HepG2 (cell line): ENCODE measurements at regions not wholly inside any gene's neighbourhood (a gene's known extent, or its start where the extent isn't known, plus 50 kb on each side); places are given as distances from the start of the nearest gene placed in this dataset.
A peak's percentile ranks its signal among the peaks of the same experiment; 100 is the strongest.

Experiments used
- ATAC-seq: fragments of 200-7000 bp; cut with Tn5 transposase; 3 replicates; pipeline ENCODE4 v1.9.1; 2020; ENCODE audit warnings: mild to moderate bottlenecking, moderate library complexity
- BruUV-seq: library from RNA; stranded (reverse); fragments of 400-500 nt; replicated peaks from 2 replicates; lab custom pipeline; 2021; lab: Mats Ljungman, UMichigan
- CTCF ChIA-PET: fragments of 300-600 bp; formaldehyde crosslinking; extraction: SDS; loops from one replicate; lab custom pipeline; 2021; ENCODE audit warnings: low total read pairs, inconsistent platforms, low intra/inter-chr PET ratio; lab: Yijun Ruan, JAX
- POLR2A ChIA-PET: fragments of 350-600 bp; sonication (Branson Sonifier 250); formaldehyde crosslinking; loops from one replicate; lab custom pipeline; 2020; ENCODE audit warnings: antibody characterized with exemption, inconsistent platforms; lab: Yijun Ruan, JAX
- DNase-seq: peaks from one replicate; pipeline ENCODE4 v3.0.0-alpha.2; 2015; ENCODE audit warnings: low spot score
- FAIRE-seq: peaks from 3 replicates; lab custom pipeline; 2011; peaks lifted over from hg19 to GRCh38; lab: Jason Lieb, UNC
- H2AFZ ChIP-seq: one replicate; pipeline ENCODE4 v1.6.1; 2011; ENCODE audit warnings: low read length, inconsistent platforms
- H3K27ac ChIP-seq: fragments of 300-600 bp; 3 replicates; pipeline ENCODE4 v1.8.0; 2011; ENCODE audit warnings: mixed run types, mild to moderate bottlenecking, mixed read lengths, low read length, inconsistent platforms; ENCODE audit not compliant: insufficient read depth; ENCODE audit errors: extremely low read length
- H3K27me3 ChIP-seq, 2 experiments: fragments of 200-600 bp in 1 of 2; 2 replicates in 1 of 2; 3 replicates in 1 of 2; pipeline versions ENCODE4 v1.6.0 to v1.8.0; 2011; ENCODE audit warnings: low read length in 2 of 2, mild to moderate bottlenecking in 2 of 2, moderate library complexity in 2 of 2, inconsistent platforms in 1 of 2; ENCODE audit not compliant: insufficient read depth in 2 of 2, control insufficient read depth in 1 of 2
- H3K36me3 ChIP-seq, 2 experiments: fragments of 200-600 bp in 1 of 2; replicated peaks in 1 of 2; 2 replicates in 1 of 2; 3 replicates in 1 of 2; pipeline versions ENCODE4 v1.5.1 to v1.8.0; 2011; ENCODE audit warnings: low read length in 2 of 2, inconsistent platforms in 1 of 2; ENCODE audit not compliant: insufficient read depth in 2 of 2, control insufficient read depth in 1 of 2
- H3K4me1 ChIP-seq: 2 replicates; pipeline ENCODE4 v1.5.1; 2012; ENCODE audit warnings: low read length, inconsistent platforms; ENCODE audit not compliant: insufficient read depth
- H3K4me2 ChIP-seq: 2 replicates; pipeline ENCODE4 v1.6.0; 2011; ENCODE audit warnings: low read depth, low read length, inconsistent platforms
- H3K4me3 ChIP-seq, 3 experiments: fragments of 200-600 bp in 1 of 3; sonication (generic), shearing (Covaris generic) in 1 of 3; replicated peaks in 1 of 3; 2 replicates each; pipeline ENCODE4 v1.5.1; 2011 to 2016; ENCODE audit warnings: low read length in 3 of 3, inconsistent platforms in 2 of 3, low read depth in 2 of 3, mild to moderate bottlenecking in 2 of 3, control low read depth in 1 of 3, mixed read lengths in 1 of 3; ENCODE audit not compliant: insufficient read depth in 1 of 3
- H3K79me2 ChIP-seq: one replicate; pipeline ENCODE4 v1.6.1; 2011; ENCODE audit warnings: low read length, inconsistent platforms; ENCODE audit not compliant: insufficient read depth
- H3K9ac ChIP-seq: 2 replicates; pipeline ENCODE4 v1.6.0; 2011; ENCODE audit warnings: mild to moderate bottlenecking, low read depth, low read length, inconsistent platforms; ENCODE audit not compliant: insufficient read depth
- H3K9me3 ChIP-seq: 2 replicates; pipeline ENCODE4 v1.5.1; 2012; ENCODE audit warnings: mild to moderate bottlenecking, low read length
- H4K20me1 ChIP-seq: 2 replicates; pipeline ENCODE4 v1.6.0; 2011; ENCODE audit warnings: inconsistent platforms, mild to moderate bottlenecking, low read length, moderate library complexity; ENCODE audit not compliant: insufficient read depth
- CEBPB ChIP-seq: IDR thresholded peaks from 2 replicates; pipeline ENCODE4 v1.6.1; 2011; ENCODE audit warnings: low read depth, low read length, improper control_type of control experiment, borderline replicate concordance
- FOXJ3 ChIP-seq: sonication (generic); formaldehyde crosslinking; IDR thresholded peaks from 2 replicates; pipeline ENCODE4 v1.4.0; 2020; ENCODE audit warnings: missing genetic modification reagents, mild to moderate bottlenecking, borderline replicate concordance
- IKZF1 ChIP-seq: fragments of 450-650 bp; IDR thresholded peaks from 2 replicates; pipeline ENCODE4 v1.7.1; 2016
- IKZF4 ChIP-seq: sonication (generic); formaldehyde crosslinking; IDR thresholded peaks from 2 replicates; pipeline ENCODE4 v1.5.1; 2020; ENCODE audit warnings: borderline replicate concordance, mild to moderate bottlenecking, low read depth, missing genetic modification reagents; ENCODE audit errors: not compliant biosample characterization
- YEATS4 ChIP-seq: sonication (generic); formaldehyde crosslinking; IDR thresholded peaks from 2 replicates; pipeline ENCODE4 v1.4.0; 2020; ENCODE audit warnings: missing genetic modification reagents, borderline replicate concordance
- ZFP36 ChIP-seq: fragments of 150-350 bp; IDR thresholded peaks from 2 replicates; pipeline ENCODE4 v1.6.1; 2018; ENCODE audit warnings: borderline replicate concordance, low read length, low read depth; ENCODE audit not compliant: partially characterized antibody
- ZNF33A ChIP-seq: sonication (generic); formaldehyde crosslinking; IDR thresholded peaks from 2 replicates; pipeline ENCODE4 v1.5.1; 2020; ENCODE audit warnings: missing genetic modification reagents, mild to moderate bottlenecking, moderate library complexity, borderline replicate concordance
- WGBS: methylation state at CpG from one replicate; pipeline ENCODE4 v1.1.6; 2017; ENCODE audit warnings: low lambda C conversion rate; 5-methylcytosine and 5-hydroxymethylcytosine counted together
- in situ Hi-C: cut with HindIII; loops from 2 replicates; pipeline ENCODE4 v1.10.0; 2017; ENCODE audit warnings: low pct_unique_long_range_greater_than_20kb; ENCODE audit not compliant: extremely low pct_ligation_motif_present
- intact Hi-C: fragments of 100-400 bp; cut with micrococcal nuclease; formaldehyde crosslinking; loops from one replicate; pipeline ENCODE4 v1.10.0; 2022; ENCODE audit not compliant: unreplicated experiment
- TF ChIP-seq, protein P1 (sequence below): fragments of 450-650 bp; IDR thresholded peaks from 2 replicates; pipeline ENCODE4 v1.6.1; 2016
- TF ChIP-seq, protein P2 (sequence below): sonication (generic); formaldehyde crosslinking; IDR thresholded peaks from 2 replicates; pipeline ENCODE4 v1.5.0; 2020; ENCODE audit warnings: missing genetic modification reagents

DNA sequence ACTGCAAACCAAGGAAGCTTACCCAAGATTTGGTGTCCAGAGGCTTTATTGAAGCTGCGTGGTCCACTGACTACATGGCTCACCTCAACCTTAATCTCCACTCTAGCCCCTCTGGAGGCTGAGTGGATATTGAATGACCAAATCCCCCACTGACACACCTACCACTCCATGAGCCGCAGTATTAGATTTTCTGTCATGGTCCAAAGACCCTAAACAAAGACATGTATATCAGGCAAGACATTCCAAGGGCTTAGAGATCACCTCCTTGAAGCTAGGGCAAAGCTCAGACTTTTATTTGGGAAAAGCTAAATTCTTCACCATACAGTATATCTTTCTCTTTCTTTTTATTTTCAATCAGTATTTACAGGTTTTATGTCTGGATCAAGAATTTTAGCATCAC is 346.2 kb upstream of the CTNND2 start:
- Histone ChIP-seq H3K36me3 (no peaks in the 10 kb centered on the region), H3K9me3 (peaks cover 54% of the 10 kb centered on the region), H3K79me2 (no peaks in the 10 kb centered on the region), H3K9ac (no peak overlapping the region), H3K4me1 (no peaks in the 10 kb centered on the region), H3K27me3 (no peaks in the 10 kb centered on the region), H2AFZ (no peak overlapping the region), H3K4me2 (no peak overlapping the region), H3K27ac (no peak overlapping the region), H3K4me3 (no peak overlapping the region), H4K20me1 (no peaks in the 10 kb centered on the region)
- ChIA-PET CTCF (no interaction called here), POLR2A (no interaction called here)
- no peak for DNase-seq
- 15% methylated on average over 2 of the region's 2 CpGs for WGBS
- FAIRE-seq = no peak
- in situ Hi-C loops (no loop called here), intact Hi-C loops (no loop called here)
- ATAC-seq = no peak
- no TSS peak for BruUV-seq
- TF ChIP-seq IKZF1 = no peak
- no peak for TF ChIP-seq YEATS4 (CRISPR knock-in tag)
- TF ChIP-seq FOXJ3 = no peak
- no peak for TF ChIP-seq ZNF33A (CRISPR knock-in tag)
- no peak for TF ChIP-seq ZFP36
- TF ChIP-seq IKZF4 (CRISPR knock-in tag) = no peak
- TF ChIP-seq, protein P1, sequence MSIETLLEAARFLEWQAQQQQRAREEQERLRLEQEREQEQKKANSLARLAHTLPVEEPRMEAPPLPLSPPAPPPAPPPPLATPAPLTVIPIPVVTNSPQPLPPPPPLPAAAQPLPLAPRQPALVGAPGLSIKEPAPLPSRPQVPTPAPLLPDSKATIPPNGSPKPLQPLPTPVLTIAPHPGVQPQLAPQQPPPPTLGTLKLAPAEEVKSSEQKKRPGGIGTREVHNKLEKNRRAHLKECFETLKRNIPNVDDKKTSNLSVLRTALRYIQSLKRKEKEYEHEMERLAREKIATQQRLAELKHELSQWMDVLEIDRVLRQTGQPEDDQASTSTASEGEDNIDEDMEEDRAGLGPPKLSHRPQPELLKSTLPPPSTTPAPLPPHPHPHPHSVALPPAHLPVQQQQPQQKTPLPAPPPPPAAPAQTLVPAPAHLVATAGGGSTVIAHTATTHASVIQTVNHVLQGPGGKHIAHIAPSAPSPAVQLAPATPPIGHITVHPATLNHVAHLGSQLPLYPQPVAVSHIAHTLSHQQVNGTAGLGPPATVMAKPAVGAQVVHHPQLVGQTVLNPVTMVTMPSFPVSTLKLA = no peak

DNA sequence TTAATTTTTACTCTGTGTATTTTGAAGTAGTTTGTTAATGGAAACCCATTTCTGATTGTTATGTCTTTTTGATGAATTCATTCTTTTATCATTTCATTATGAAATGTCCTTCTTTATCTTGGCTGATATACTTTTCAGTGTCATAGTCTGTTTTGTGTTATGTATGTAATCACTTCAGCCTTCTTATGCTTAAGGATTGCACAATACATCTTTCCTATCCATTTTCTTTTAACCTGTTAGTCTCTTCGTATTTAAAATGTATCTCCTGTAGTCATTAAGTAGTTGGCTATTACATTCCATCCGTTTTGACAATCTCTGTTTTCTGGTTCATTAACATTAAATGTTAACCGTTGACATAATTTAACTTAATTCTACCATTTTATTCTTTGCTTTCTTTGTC is 344.6 kb upstream of the CTNND2 start:
- ChIA-PET CTCF (no interaction called here), POLR2A (no interaction called here)
- FAIRE-seq (no peak), DNase-seq (no peak), ATAC-seq (no peak)
- Histone ChIP-seq H3K36me3 (no peaks in the 10 kb centered on the region), H3K27me3 (no peaks in the 10 kb centered on the region), H4K20me1 (no peaks in the 10 kb centered on the region), H3K27ac (no peak overlapping the region), H3K79me2 (no peaks in the 10 kb centered on the region), H3K9ac (no peak overlapping the region), H3K4me2 (no peak overlapping the region), H2AFZ (no peak overlapping the region), H3K9me3 (peaks cover 67% of the 10 kb centered on the region), H3K4me1 (no peaks in the 10 kb centered on the region), H3K4me3 (no peak overlapping the region)
- no TSS peak for BruUV-seq
- 0% methylated on average over 3 of the region's 3 CpGs for WGBS
- intact Hi-C loops = no loop called here
- TF ChIP-seq, protein P2, sequence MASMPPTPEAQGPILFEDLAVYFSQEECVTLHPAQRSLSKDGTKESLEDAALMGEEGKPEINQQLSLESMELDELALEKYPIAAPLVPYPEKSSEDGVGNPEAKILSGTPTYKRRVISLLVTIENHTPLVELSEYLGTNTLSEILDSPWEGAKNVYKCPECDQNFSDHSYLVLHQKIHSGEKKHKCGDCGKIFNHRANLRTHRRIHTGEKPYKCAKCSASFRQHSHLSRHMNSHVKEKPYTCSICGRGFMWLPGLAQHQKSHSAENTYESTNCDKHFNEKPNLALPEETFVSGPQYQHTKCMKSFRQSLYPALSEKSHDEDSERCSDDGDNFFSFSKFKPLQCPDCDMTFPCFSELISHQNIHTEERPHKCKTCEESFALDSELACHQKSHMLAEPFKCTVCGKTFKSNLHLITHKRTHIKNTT (CRISPR knock-in tag) = no peak
- peak; percentile 80; the same call in 1 of the 2 replicates for TF ChIP-seq CEBPB
- in situ Hi-C loops = no loop called here
